HepG2 (cell line): ENCODE measurements at regions not wholly inside any gene's neighbourhood (a gene's known extent, or its start where the extent isn't known, plus 50 kb on each side); places are given as distances from the start of the nearest gene placed in this dataset.

ENCODE experiments used
- FOSL2 ChIP-seq: sonication (generic); formaldehyde crosslinking; IDR thresholded peaks from 2 replicates; pipeline ENCODE4 v1.4.0; 2020; ENCODE audit warnings: missing genetic modification reagents
- JDP2 ChIP-seq: sonication (generic); formaldehyde crosslinking; IDR thresholded peaks from 2 replicates; pipeline ENCODE4 v1.8.1; 2022; ENCODE audit warnings: missing genetic modification reagents, borderline replicate concordance
- NR3C1 ChIP-seq: sonication (generic); formaldehyde crosslinking; IDR thresholded peaks from 2 replicates; pipeline ENCODE4 v1.4.0; 2020; ENCODE audit warnings: missing genetic modification reagents
- SRSF1 ChIP-seq: fragments of 200-400 bp; formaldehyde crosslinking; optimal IDR thresholded peaks from 2 replicates; pipeline ENCODE3; 2017; ENCODE audit warnings: mild to moderate bottlenecking, low read depth, low read length, moderate library complexity
- ZNF33A ChIP-seq: sonication (generic); formaldehyde crosslinking; IDR thresholded peaks from 2 replicates; pipeline ENCODE4 v1.5.1; 2020; ENCODE audit warnings: missing genetic modification reagents, mild to moderate bottlenecking, moderate library complexity, borderline replicate concordance
- TF ChIP-seq, protein P1 (sequence below): sonication (generic); formaldehyde crosslinking; IDR thresholded peaks from 2 replicates; pipeline ENCODE4 v1.4.0; 2020; ENCODE audit warnings: missing genetic modification reagents
- TF ChIP-seq, protein P2 (sequence below): sonication (generic); formaldehyde crosslinking; conservative IDR thresholded peaks from 2 replicates; pipeline ENCODE4 v1.8.0; 2022; ENCODE audit warnings: mild to moderate bottlenecking, moderate library complexity, missing genetic modification reagents
- TF ChIP-seq, protein P3 (sequence below): sonication (generic); formaldehyde crosslinking; IDR thresholded peaks from 2 replicates; pipeline ENCODE4 v1.9.0; 2021; ENCODE audit warnings: missing genetic modification reagents, borderline replicate concordance

DNA sequence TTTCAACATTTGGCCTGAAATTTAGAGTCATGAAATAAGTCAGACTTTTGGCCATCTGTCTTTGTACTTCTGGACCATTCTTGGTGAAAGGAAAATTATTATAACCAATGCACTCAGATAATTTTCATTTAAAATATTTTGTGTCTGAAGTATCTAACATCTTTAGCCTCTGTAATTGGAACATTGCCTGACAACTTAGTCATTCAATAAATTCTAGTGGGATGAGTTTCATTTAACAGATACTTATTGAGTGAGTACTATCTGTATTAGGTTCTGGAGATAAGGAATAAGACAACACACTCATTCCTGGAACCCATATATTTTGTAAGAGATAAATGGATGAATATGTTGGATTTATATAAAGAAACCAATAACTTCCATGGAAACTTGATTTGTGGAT lies 536.0 kb downstream of the BCKDHB start:
- TF ChIP-seq NR3C1 (CRISPR knock-in tag) = no peak
- no peak for TF ChIP-seq SRSF1
- TF ChIP-seq ZNF33A (CRISPR knock-in tag) = no peak
- TF ChIP-seq, protein P1, sequence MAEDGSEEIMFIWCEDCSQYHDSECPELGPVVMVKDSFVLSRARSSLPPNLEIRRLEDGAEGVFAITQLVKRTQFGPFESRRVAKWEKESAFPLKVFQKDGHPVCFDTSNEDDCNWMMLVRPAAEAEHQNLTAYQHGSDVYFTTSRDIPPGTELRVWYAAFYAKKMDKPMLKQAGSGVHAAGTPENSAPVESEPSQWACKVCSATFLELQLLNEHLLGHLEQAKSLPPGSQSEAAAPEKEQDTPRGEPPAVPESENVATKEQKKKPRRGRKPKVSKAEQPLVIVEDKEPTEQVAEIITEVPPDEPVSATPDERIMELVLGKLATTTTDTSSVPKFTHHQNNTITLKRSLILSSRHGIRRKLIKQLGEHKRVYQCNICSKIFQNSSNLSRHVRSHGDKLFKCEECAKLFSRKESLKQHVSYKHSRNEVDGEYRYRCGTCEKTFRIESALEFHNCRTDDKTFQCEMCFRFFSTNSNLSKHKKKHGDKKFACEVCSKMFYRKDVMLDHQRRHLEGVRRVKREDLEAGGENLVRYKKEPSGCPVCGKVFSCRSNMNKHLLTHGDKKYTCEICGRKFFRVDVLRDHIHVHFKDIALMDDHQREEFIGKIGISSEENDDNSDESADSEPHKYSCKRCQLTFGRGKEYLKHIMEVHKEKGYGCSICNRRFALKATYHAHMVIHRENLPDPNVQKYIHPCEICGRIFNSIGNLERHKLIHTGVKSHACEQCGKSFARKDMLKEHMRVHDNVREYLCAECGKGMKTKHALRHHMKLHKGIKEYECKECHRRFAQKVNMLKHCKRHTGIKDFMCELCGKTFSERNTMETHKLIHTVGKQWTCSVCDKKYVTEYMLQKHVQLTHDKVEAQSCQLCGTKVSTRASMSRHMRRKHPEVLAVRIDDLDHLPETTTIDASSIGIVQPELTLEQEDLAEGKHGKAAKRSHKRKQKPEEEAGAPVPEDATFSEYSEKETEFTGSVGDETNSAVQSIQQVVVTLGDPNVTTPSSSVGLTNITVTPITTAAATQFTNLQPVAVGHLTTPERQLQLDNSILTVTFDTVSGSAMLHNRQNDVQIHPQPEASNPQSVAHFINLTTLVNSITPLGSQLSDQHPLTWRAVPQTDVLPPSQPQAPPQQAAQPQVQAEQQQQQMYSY (CRISPR knock-in tag) = no peak
- TF ChIP-seq JDP2 (CRISPR knock-in tag) = no peak
- TF ChIP-seq, protein P2, sequence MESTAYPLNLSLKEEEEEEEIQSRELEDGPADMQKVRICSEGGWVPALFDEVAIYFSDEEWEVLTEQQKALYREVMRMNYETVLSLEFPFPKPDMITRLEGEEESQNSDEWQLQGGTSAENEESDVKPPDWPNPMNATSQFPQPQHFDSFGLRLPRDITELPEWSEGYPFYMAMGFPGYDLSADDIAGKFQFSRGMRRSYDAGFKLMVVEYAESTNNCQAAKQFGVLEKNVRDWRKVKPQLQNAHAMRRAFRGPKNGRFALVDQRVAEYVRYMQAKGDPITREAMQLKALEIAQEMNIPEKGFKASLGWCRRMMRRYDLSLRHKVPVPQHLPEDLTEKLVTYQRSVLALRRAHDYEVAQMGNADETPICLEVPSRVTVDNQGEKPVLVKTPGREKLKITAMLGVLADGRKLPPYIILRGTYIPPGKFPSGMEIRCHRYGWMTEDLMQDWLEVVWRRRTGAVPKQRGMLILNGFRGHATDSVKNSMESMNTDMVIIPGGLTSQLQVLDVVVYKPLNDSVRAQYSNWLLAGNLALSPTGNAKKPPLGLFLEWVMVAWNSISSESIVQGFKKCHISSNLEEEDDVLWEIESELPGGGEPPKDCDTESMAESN (CRISPR knock-in tag) = no peak
- TF ChIP-seq, protein P3, sequence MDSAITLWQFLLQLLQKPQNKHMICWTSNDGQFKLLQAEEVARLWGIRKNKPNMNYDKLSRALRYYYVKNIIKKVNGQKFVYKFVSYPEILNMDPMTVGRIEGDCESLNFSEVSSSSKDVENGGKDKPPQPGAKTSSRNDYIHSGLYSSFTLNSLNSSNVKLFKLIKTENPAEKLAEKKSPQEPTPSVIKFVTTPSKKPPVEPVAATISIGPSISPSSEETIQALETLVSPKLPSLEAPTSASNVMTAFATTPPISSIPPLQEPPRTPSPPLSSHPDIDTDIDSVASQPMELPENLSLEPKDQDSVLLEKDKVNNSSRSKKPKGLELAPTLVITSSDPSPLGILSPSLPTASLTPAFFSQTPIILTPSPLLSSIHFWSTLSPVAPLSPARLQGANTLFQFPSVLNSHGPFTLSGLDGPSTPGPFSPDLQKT = no peak
- no peak for TF ChIP-seq FOSL2 (CRISPR knock-in tag)
